Inferior parietal cortex (tissue), 1 donor: ENCODE measurements at regions not wholly inside any gene's neighbourhood (a gene's known extent, or its start where the extent isn't known, plus 50 kb on each side); places are given as distances from the start of the nearest gene placed in this dataset.

Experiments used
- DNase-seq: peaks from one replicate; pipeline ENCODE4 v3.0.0-alpha.2; 2016; ENCODE audit errors: extremely low spot score

DNA sequence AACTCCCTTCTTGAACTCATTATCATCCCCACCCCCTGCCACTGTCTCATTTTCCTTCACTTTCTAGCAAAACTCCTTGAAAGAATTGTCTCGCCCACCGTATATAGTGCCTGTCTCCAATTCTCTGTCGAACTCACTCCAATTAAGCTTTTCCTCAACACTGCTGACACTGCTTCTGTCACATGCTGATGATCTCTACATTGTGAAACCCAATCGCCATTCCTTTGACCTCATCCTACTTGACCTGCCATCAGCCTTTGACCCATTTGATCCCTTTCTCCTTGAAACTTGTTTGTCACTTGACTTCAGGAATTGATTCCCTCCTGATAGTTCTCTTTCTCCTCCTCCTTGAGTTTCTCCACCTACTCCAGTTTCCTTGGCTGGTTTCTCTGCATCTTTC lies 54.8 kb downstream of the CCDC71L start:
- DNase-seq = no peak

DNA sequence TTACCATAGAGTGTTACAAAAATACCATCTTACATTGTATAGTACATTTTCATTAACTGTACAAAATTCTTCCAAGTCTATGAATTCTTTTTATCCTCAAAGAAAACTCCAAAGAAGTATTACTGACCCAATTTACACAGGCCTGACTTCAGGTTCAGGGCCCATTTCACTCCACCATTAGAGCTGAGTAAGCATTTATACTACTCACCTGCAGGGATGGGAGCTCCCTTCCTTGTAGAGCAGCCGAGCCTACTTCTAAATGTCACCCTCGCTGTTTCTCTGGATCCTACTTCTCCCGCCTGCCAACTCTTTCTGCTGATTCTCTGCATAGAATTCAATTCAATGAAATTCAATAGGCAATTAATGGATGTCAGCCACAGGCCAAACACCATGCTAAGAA lies 56.0 kb downstream of the CCDC71L start:
- DNase-seq = no peak

DNA sequence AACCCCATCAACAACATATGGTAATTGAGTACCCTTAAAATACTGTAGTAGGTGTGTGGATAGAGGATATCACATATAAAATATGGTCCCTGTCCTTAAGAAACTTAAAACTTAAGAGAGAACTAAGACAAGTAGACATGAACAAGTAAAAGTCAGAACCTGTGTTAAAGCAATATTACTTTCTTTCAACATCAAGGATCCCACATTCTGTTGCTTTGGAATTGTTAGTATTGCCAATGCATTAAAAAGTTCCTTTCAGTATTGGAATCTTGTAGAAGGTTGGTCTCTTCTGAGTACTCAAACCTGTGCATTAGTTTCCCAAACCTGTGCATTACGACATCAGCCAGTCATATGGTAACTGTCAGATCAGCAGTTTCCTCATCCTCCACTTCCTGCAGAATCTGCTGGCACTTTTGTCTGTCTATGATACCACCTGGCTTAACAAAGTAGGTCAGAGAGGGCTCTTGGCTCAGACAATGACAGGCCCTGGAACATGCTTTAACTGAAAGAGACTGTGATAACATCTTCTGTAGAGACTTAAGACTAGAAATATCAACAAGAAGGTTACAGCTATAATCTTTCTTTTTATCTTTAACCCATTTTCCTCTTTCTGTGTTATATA lies 56.5 kb downstream of the CCDC71L start:
- no peak for DNase-seq

DNA sequence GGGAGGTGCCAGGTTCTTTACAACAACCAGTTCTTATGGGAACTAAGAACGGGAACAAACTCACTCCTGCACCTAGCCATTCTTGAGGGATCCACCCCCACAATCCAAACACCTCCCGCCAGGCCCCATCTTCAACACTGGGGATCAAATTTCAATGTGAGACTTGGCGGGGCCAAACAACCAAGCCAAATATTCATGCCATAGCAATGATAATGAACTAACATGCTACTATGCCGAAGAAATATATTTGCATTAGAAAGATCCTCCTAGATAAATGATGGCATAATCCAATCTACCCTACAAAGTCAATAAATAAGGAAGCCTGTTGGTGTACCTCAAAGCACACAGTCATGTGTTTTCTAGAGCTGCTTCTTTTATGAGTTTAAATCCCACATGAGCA lies 57.6 kb downstream of the CCDC71L start:
- DNase-seq = no peak

DNA sequence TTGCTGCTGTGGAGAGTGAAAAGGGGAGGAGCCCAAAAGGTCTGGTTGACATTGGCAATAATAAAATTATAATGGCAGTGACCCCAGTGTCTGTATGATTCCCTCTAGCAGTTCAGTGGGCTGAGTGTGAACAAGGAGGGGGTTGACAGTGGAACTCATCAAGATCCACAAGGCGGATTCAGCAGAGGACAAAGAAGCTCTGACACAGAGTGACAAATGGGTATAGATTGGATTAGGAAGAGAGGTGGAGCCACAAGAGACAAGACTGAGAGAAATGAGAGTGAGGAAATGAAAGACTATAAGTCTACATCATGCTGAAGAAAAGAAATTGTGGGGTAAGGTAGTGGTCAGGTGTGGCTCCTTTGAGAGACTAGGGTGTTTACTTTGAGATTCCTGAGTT lies 58.9 kb downstream of the CCDC71L start:
- DNase-seq = no peak

DNA sequence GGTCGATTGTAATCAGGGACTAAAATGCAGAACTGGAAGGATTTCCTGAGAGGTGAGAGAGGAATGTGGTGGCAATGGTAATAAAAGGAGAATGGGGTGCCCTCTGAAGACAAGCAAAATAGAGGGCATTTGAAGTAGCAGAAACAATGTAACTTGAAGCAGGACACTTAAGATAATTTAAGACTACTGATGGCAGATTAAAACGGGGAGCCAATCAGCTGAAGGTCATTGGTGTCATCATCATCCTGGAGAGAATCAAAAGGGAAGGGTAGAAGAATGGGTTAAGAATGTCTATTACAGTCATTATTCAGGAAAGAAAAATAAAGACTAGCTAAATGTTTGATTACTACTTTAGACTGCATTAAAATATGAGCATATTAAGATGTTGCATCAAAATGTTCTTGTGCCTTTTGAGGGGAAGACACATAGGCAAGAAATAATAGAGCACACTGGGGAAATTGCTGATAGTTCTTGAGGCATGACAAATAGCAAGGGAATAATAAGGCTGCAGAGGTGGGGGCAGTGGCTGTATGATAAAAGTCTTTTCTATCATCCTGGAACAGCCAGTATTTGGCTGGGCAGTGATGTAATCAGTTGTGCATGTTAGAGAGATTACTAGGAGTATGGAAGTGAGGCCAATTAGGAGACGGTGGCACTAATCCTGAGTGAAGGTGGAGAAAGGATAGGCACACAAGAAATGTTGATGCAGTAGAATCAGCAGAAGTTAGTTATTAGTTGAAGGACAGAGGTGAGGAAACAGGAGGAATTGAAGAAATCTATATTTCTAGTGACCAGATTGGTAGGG lies 60.2 kb downstream of the CCDC71L start:
- DNase-seq = no peak

DNA sequence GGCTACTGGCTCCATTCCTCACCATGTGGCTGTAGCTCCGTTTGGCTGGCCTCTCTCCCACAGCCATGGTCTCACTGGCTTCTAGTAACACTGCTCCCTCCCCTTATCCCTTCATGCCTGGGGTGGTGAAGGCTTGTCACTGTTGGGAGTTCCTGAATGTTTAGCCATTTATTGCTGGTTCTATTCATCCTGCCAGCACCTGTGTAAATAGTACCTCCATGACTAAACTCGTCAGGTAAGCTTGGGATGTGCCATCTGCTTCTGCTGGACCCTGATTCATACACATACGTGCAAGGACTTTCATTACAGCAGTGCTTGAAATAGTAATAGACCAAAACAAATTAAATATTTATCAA lies 61.6 kb downstream of the CCDC71L start:
- no peak for DNase-seq

DNA sequence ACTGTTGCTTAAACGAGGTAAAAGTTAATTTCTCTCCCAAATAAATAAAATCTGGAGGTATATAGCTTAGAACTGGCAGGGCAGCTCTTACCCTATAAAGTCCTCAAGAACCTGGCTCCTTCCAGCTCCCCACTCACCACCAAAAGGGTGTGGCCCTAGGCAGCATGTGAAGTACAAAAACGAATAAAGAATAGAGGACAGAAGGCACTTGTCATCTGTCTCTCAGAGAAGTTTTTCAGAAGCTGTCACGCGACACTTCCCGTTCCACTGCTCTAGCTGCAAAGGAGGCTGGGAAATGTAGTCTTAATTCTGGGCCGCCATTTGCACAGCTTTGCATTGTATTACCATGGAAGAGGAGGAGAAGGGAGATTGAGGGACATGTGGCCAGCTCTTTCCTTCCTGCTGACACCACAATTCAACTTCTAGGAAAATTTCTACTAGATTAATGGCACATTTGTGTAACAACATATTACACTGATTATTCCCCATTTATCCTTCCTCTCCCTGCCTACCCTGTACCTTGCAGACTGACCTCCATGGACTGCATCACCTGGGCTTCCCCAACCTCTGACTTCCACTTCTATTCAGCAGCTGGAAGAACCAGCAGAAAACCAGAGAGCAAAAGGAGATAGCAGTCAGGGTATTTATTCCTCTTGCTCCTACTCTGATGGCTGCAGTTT lies 62.2 kb downstream of the CCDC71L start:
- DNase-seq = peak; percentile 58

DNA sequence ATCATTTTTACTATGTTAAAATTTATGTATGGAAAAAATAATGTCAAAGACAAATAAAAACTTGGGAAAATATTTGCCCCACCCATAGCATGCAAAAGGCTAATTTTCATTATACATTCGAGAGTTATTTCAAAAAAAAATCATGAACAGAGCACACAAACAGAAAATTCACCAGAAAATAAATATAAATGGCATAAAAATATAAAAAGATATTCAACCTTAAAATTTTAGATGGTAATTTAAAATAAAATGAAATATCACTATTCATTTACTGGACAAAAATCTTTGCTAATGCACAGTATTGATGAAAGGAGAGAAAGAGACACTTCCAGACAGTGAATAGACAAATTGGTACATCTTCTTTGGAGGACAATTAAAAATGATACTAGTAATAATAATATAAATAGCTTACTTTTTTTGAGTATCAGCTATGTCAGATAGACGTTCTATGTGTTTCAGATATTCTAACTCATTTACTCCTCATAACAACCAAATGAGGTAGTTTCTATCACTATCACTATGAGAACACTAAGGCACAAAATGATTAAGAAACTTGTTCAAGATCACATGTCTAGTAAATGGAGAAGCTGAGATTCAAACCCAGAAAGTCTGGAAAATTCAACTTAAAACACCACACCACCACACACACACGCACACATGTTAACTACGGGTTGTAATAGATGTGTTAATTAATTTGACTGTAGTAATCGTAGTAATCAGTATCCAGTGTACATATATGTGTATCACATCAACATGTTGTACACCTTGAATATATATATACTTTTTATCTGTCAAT lies 63.0 kb downstream of the CCDC71L start:
- no peak for DNase-seq

DNA sequence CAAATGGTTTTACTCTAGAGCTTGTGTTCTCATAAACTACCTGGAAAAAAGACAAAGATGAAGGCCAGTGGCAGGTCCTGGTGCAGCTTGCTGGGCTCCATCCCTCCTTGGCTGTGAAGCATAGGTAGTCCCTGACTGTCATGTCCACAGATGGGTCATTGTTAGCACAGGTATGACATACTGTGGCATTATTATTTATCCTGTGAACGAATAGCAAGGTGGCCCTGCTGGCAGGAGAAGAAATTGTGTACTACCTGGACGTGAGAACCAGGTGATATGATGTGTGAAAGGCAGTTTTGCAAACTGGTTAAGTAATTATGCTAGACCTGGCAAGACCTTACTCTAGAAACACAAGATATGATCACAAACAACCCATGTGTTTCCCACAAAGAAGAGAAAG lies 63.9 kb downstream of the CCDC71L start:
- no peak for DNase-seq

DNA sequence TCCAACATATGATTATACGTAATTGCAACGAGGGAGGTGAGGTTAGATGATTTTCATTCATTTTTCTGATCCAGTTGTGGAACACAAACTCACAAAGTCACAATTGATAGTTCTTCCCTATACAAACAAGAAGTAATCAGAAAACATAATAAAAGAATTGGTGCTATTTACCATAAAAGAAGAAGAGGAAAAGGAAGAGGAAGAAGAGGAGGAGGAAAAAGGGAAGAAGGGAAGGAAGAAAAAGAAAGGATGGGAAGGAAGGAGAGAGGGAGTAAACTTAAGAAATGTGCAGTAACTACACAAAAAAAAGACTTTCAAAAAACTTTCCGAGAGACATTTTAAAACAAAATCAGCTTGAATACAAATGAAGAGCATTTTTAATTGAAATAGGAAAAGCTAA lies 65.0 kb downstream of the CCDC71L start:
- DNase-seq = no peak

DNA sequence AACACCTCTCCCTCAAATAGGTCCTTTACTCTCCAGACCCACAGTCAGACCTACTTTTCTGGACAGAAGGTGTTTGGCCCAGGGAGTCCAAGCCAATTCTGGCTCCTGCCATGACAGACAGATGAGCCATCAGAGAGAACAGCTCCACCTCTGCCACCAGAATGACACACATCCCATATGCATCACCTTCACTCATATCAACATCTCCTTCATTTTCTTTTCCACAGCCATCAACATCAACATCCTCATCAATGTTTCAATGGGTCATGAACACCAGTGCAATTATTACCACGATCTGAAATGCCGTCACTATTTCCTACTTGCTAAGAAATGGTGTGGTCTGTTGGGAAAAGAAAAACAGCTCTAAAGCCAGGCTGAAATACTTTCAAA lies 67.9 kb downstream of the CCDC71L start:
- no peak for DNase-seq

DNA sequence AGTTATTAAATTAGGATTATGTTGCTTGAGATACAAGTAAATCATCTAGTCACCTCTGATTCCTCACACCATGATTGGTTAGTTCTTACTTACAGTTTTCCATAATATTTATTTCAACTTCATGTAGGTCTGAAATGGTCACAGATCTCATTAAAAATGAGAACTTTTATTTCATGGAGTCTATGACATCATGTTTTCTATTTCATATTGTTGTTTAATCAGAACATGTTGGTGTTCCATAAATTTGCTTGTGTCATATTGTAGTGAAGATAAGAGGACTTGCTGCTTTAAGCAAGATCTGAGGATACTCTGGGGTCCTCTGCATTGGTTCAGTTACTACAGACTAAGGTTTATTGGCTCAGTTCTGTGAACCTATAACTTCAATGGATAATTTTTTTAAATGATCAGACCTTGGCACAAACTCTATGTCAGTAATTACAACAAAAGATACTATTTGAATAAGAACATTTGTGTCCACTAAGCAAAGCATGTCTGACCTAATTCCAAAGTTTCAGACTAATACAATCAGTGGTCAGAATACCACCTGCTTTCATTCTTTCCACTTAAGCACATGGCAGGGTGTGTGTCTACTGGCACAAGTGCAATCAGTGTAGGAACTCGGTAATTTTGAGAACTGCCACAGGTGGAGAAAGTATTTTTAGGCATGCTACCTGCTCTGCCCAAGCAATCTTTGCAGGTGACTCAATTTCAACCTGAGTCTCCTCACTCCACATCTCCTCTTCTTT lies 68.5 kb downstream of the CCDC71L start:
- no peak for DNase-seq

DNA sequence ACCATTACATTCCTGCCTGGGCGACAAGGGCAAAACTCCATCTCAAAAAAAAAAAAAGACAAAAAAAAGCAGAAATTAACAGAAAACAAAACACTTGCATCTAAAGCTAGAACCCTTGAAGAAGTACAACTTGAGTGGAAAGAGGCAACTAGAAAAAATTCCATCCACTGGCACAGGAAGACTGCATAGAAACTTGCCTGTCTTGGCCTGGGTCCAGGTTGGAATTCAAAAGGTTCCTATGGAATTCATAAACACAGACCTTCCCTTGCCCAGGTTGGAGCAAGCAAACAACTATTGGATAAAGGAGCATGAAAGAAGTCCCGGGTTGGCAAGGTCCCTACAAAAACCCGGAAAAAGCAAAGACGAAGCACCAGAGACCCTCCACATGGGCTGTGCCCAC lies 69.8 kb downstream of the CCDC71L start:
- no peak for DNase-seq

DNA sequence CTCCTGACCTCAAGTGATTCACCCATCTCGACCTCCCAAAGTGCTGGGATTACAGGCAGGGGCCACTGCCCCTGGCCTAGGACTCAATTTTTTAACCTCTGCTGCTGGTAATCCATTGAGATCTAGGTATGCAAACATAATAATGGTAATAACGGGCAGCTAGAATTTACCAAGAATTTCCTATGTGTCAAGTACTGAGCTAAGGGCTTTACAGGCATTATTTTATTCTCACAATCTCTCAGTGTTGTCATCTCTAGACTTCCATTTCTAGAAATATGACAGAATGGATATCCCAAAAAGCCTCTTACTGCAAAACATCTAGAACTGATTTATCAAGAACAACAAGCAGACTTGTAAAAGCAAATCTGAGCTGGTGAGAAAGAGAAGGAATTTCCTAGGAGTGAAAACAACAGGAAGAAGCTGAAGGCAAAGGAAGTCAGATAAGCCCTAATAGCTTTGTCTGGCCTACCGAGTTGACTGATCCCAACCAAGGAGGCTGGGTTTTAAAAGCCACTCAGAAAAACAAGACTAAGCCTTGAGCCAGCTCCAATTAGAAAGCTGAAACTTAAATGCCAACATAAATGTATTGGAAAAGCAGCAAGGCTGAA lies 70.6 kb downstream of the CCDC71L start:
- no peak for DNase-seq

DNA sequence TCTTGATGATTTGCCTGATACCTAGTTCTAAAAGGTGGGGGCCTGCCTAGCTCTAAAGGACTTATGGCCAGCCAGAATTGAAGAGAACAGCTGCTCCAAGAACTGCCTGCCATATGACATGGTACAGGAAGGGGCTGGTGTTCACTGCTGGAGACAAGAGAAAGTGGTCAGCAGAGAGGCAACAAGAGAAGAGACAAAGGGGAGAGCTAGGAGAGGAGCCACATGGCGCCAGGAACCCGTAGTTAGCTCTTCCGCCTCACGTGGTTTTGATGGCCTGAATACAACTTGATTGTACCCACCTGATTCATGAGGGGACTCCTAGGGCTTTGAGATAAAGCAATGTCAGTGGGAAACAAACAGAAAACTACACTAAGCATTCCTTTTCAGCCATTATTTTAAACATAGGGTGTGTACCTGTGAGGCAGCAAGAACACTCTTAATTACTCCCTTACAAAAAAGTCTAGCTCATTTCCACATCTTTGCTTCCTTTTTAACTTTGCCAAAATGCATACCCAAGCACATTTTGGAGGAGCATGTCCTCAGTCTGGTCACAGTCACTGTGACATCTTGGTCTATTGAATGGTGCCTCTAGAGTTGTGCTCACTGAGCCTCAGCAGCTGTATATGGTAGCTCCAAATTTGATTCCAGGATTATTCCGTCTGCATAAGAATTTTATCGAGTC lies 71.6 kb downstream of the CCDC71L start:
- DNase-seq = no peak

DNA sequence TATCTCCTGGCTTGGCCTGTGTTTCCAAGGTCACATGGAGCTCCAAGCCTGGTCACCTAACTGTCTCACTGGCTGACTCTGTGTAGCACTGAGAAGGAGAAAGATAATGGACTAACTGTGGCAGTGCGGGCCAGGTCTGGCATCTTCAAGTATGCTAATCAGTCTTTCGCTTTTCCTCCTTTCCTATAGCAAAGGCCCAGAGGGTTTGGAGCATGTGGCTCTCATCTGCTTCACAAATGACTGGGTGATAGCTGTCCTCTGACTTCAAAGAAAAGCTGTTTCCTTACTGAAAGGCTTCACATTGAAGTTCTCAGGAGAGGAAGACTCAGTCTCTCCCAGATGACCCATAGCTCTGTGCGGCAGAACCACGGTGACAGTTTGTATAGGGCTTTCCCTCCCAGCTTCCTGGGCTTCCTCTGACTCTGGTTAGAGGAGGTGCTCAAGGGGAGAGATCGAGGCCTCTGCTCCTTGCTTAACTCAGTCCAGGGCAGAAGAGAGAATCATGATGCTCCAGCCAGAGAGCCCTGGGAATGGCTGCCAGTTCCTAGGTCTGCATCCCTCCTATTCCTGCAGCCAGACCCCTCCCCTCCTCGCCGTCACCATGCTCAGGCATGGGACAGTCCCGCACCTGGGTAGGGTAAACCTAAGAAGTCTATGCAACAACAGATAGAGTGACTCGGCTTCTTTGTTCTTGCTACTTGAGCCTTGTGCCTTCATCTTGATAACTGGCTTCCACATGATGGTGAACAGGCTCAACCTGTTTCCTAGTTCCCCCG lies 72.3 kb downstream of the CCDC71L start:
- DNase-seq = no peak

DNA sequence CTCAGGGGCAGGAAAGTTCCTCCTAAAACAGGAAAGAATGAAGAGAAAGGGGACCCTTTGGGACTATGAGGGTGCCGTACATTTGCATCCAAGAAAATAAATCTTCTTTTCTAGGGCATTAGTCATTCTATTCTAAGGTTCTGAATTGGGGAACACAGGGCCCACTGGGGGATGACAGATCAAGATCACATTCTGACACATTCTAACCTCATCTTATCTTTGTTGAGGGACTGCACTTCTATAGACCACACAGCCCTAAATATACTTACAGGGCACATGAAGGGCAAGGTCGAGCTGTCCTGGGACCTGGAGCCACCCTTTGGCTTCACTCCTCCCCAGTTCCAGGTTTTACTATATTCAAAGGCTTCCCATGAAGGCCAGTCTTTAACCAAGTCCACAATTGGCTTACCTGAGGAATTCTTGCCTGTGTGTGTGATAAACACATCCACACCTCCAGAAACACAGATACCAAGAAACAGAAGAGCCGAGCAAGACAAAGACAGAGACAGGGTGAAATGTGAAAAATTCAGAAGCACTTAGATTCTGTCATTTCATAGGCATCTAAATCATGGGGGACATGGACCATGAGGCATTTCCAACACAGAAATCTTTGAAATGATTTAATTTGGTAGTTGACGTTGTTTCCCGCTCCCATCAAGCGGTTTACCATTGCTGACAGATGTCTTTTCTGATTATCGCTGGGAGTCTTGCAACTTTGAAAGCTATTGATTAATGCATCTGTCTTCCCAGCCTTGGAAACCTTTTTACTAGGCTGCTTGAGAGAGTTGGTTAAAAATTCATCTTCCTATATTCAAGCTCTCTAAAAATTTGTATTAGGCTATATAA lies 75.8 kb downstream of the CCDC71L start:
- DNase-seq = no peak
